Caco-2 (cell line): ENCODE measurements at regions not wholly inside any gene's neighbourhood (a gene's known extent, or its start where the extent isn't known, plus 50 kb on each side); places are given as distances from the start of the nearest gene placed in this dataset.

Experiments used
- BruUV-seq: library from RNA; stranded (reverse); fragments of 400-500 nt; replicated peaks from 2 replicates; lab custom pipeline; 2021; lab: Mats Ljungman, UMichigan
- CTCF ChIA-PET: fragments of 300-600 bp; sonication (Branson Sonifier 250); formaldehyde crosslinking; loops from one replicate; lab custom pipeline; 2022; ENCODE audit warnings: antibody characterized with exemption; lab: Charles Lee
- POLR2A ChIA-PET: fragments of 300-600 bp; sonication (Branson Sonifier 250); formaldehyde crosslinking; loops from one replicate; lab custom pipeline; 2022; ENCODE audit warnings: antibody characterized with exemption; lab: Charles Lee
- DNase-seq, 2 experiments: peaks; one replicate each; pipeline versions ENCODE4 v3.0.0 to v3.0.0-alpha.2; 2020 to 2022
- H3K27me3 ChIP-seq: replicated peaks from 2 replicates; pipeline ENCODE4 v1.6.0; 2011; ENCODE audit warnings: low read length; ENCODE audit not compliant: control insufficient read depth, insufficient read depth
- H3K36me3 ChIP-seq: 2 replicates; pipeline ENCODE4 v1.5.1; 2011; ENCODE audit warnings: low read length; ENCODE audit not compliant: control insufficient read depth, insufficient read depth
- H3K4me1 ChIP-seq: fragments of 250-450 bp; sonication (Bioruptor Pico); 2 replicates; pipeline ENCODE4 v1.5.1; 2020; ENCODE audit warnings: mild to moderate bottlenecking
- H3K4me3 ChIP-seq: 2 replicates; pipeline ENCODE4 v1.5.1; 2011; ENCODE audit warnings: low read depth, mild to moderate bottlenecking, control low read depth, low read length
- H3K9me3 ChIP-seq: fragments of 250-450 bp; sonication (Bioruptor Pico); 2 replicates; pipeline ENCODE4 v1.5.1; 2020; ENCODE audit warnings: mild to moderate bottlenecking, moderate library complexity
- H3K27ac Mint-ChIP-seq: one replicate; pipeline ENCODE4 v1.8.0; 2022; ENCODE audit warnings: mixed read lengths; ENCODE audit not compliant: unreplicated experiment
- H3K27me3 Mint-ChIP-seq: one replicate; pipeline ENCODE4 v1.8.0; 2022; ENCODE audit warnings: mixed read lengths; ENCODE audit not compliant: insufficient read depth, unreplicated experiment
- H3K36me3 Mint-ChIP-seq: one replicate; pipeline ENCODE4 v1.8.0; 2022; ENCODE audit warnings: mild to moderate bottlenecking, mixed read lengths; ENCODE audit not compliant: insufficient read depth, unreplicated experiment
- H3K4me1 Mint-ChIP-seq: one replicate; pipeline ENCODE4 v1.8.0; 2022; ENCODE audit warnings: low read depth, mixed read lengths; ENCODE audit not compliant: unreplicated experiment
- H3K4me3 Mint-ChIP-seq: one replicate; pipeline ENCODE4 v1.8.0; 2022; ENCODE audit warnings: mild to moderate bottlenecking, moderate library complexity, mixed read lengths; ENCODE audit not compliant: unreplicated experiment
- H3K9me3 Mint-ChIP-seq: one replicate; pipeline ENCODE4 v1.8.0; 2022; ENCODE audit warnings: mixed read lengths; ENCODE audit not compliant: unreplicated experiment
- CTCF ChIP-seq, 2 experiments: fragments of 200-600 bp in 1 of 2; IDR thresholded peaks; 1 replicate in 1 of 2; 2 replicates in 1 of 2; pipeline versions ENCODE4 v1.5.1 to v1.8.0; 2011 to 2022; ENCODE audit warnings: antibody characterized with exemption in 1 of 2, control low read depth in 1 of 2, inconsistent platforms in 1 of 2, low read depth in 1 of 2, low read length in 1 of 2, mild to moderate bottlenecking in 1 of 2, moderate library complexity in 1 of 2; ENCODE audit not compliant: insufficient read depth in 1 of 2, severe bottlenecking in 1 of 2, unreplicated experiment in 1 of 2
- intact Hi-C: fragments of 100-400 bp; cut with micrococcal nuclease; formaldehyde crosslinking; loops from one replicate; pipeline ENCODE4 v1.10.0; 2022; ENCODE audit not compliant: unreplicated experiment

GRCh38 chr1:22318279-22318981, 133.2 kb upstream of the ZBTB40 start:
- H3K27ac Mint-ChIP-seq, result no peak overlapping the region
- Histone ChIP-seq H3K9me3 (no peaks in the 10 kb centered on the region), H3K27me3 (no peaks in the 10 kb centered on the region), H3K36me3 (no peaks in the 10 kb centered on the region), H3K4me3 (no peak overlapping the region), H3K4me1 (no peaks in the 10 kb centered on the region)
- no peaks in the 10 kb centered on the region for H3K4me1 Mint-ChIP-seq
- no peak for TF ChIP-seq CTCF (IDR thresholded peaks at IDR 0.05; ENCODE audit: insufficient read depth in 1 of 2, low read depth in 1 of 2, low read length in 1 of 2, severe bottlenecking in 1 of 2, unreplicated experiment in 1 of 2)
- ChIA-PET POLR2A (no interaction called here), CTCF (interaction anchor here (0.6 kb wide), 1 partner anchor 356 kb away, joined by 3 read pairs; no protein-coding TSS in a partner anchor)
- H3K36me3 Mint-ChIP-seq, result no peaks in the 10 kb centered on the region
- intact Hi-C loops, result no loop called here
- DNase-seq, result no peak
- no peaks in the 10 kb centered on the region for H3K9me3 Mint-ChIP-seq
- BruUV-seq, result no TSS peak
- H3K4me3 Mint-ChIP-seq, result no peak overlapping the region
- no peaks in the 10 kb centered on the region for H3K27me3 Mint-ChIP-seq

GRCh38 chr1:22319608-22320007, 132.0 kb upstream of the ZBTB40 start:
- Histone ChIP-seq H3K4me3 (no peak overlapping the region), H3K36me3 (no peaks in the 10 kb centered on the region), H3K9me3 (no peaks in the 10 kb centered on the region), H3K4me1 (no peaks in the 10 kb centered on the region), H3K27me3 (no peaks in the 10 kb centered on the region)
- intact Hi-C loops, result no loop called here
- Mint-ChIP-seq H3K4me1 (no peaks in the 10 kb centered on the region), H3K27ac (no peak overlapping the region), H3K27me3 (no peaks in the 10 kb centered on the region), H3K36me3 (no peaks in the 10 kb centered on the region), H3K4me3 (no peak overlapping the region), H3K9me3 (no peaks in the 10 kb centered on the region)
- CTCF ChIA-PET, result no interaction called here
- BruUV-seq, result no TSS peak
- DNase-seq, result no peak
- no peak for TF ChIP-seq CTCF (IDR thresholded peaks at IDR 0.05; ENCODE audit: insufficient read depth in 1 of 2, low read depth in 1 of 2, low read length in 1 of 2, severe bottlenecking in 1 of 2, unreplicated experiment in 1 of 2)
- POLR2A ChIA-PET, result no interaction called here

GRCh38 chr1:22320587-22321344, 130.9 kb upstream of the ZBTB40 start:
- Mint-ChIP-seq H3K4me1 (no peaks in the 10 kb centered on the region), H3K4me3 (no peak overlapping the region), H3K36me3 (no peaks in the 10 kb centered on the region), H3K9me3 (no peaks in the 10 kb centered on the region), H3K27ac (no peak overlapping the region), H3K27me3 (no peaks in the 10 kb centered on the region)
- ChIA-PET CTCF (no interaction called here), POLR2A (no interaction called here)
- Histone ChIP-seq H3K9me3 (no peaks in the 10 kb centered on the region), H3K4me3 (no peak overlapping the region), H3K36me3 (no peaks in the 10 kb centered on the region), H3K27me3 (no peaks in the 10 kb centered on the region), H3K4me1 (no peaks in the 10 kb centered on the region)
- intact Hi-C loops, result no loop called here
- TF ChIP-seq CTCF (IDR thresholded peaks at IDR 0.05; ENCODE audit: insufficient read depth in 1 of 2, low read depth in 1 of 2, low read length in 1 of 2, severe bottlenecking in 1 of 2, unreplicated experiment in 1 of 2), result no peak
- BruUV-seq, result no TSS peak
- DNase-seq, result no peak
